Neural cell (in vitro differentiated cells): ENCODE measurements at regions not wholly inside any gene's neighbourhood (a gene's known extent, or its start where the extent isn't known, plus 50 kb on each side); places are given as distances from the start of the nearest gene placed in this dataset.
"Not testable (repeated sequence)": the region's sequence is repeated elsewhere in the genome, so short reads cannot be mapped to it uniquely, and the experiment has no call there.

ENCODE experiments used
- H2AFZ ChIP-seq: fragments of 200-600, 300-800 bp; sonication (generic), shearing (Covaris generic); 2 replicates; pipeline ENCODE4 v1.6.0; 2014; ENCODE audit warnings: low read depth, mild to moderate bottlenecking, antibody characterized with exemption, low read length, moderate library complexity
- H3F3A ChIP-seq: fragments of 200-600 bp; shearing (Covaris generic); 2 replicates; pipeline ENCODE4 v1.6.1; 2016; ENCODE audit warnings: mild to moderate bottlenecking, moderate library complexity, mixed read lengths, antibody characterized with exemption, low read length; ENCODE audit not compliant: insufficient read depth, poor library complexity, severe bottlenecking
- H3K27ac ChIP-seq: fragments of 200-600, 300-800 bp; sonication (generic), shearing (Covaris generic); 2 replicates; pipeline ENCODE4 v1.5.1; 2014; ENCODE audit warnings: mild to moderate bottlenecking, low read length, moderate library complexity
- H3K27me3 ChIP-seq: fragments of 300-800, 200-600 bp; sonication (generic), shearing (Covaris generic); 2 replicates; pipeline ENCODE4 v1.6.0; 2014; ENCODE audit warnings: mild to moderate bottlenecking, low read depth, low read length, moderate library complexity; ENCODE audit not compliant: insufficient read depth
- H3K36me3 ChIP-seq: fragments of 300-800, 200-600 bp; sonication (generic), shearing (Covaris generic); 2 replicates; pipeline ENCODE4 v1.5.1; 2014; ENCODE audit warnings: mild to moderate bottlenecking, antibody characterized with exemption, low read length, moderate library complexity; ENCODE audit not compliant: insufficient read depth
- H3K4me2 ChIP-seq: fragments of 300-800, 200-600 bp; sonication (generic), shearing (Covaris generic); 2 replicates; pipeline ENCODE4 v1.6.0; 2014; ENCODE audit warnings: mild to moderate bottlenecking, low read length
- H3K4me3 ChIP-seq: fragments of 300-800, 200-600 bp; sonication (generic), shearing (Covaris generic); 2 replicates; pipeline ENCODE4 v1.5.1; 2014; ENCODE audit warnings: mild to moderate bottlenecking, low read length, moderate library complexity
- H3K79me2 ChIP-seq: fragments of 200-600 bp; shearing (Covaris generic); replicated peaks from 2 replicates; pipeline ENCODE4 v1.6.0; 2014; ENCODE audit warnings: mild to moderate bottlenecking, low read length, moderate library complexity; ENCODE audit not compliant: insufficient read depth
- H3K9ac ChIP-seq: fragments of 300-800, 200-600 bp; sonication (generic), shearing (Covaris generic); 2 replicates; pipeline ENCODE4 v1.6.1; 2016; ENCODE audit warnings: mild to moderate bottlenecking, low read length, mixed read lengths
- H3K9me2 ChIP-seq: fragments of 200-600 bp; shearing (Covaris generic); 2 replicates; pipeline ENCODE4 v1.6.1; 2016; ENCODE audit warnings: mild to moderate bottlenecking, low read length, mixed read lengths; ENCODE audit not compliant: insufficient read depth
- H3K9me3 ChIP-seq: fragments of 200-600, 300-800 bp; sonication (generic), shearing (Covaris generic); 2 replicates; pipeline ENCODE4 v1.6.1; 2016; ENCODE audit warnings: mild to moderate bottlenecking, mixed run types, low read length, moderate library complexity, mixed read lengths
- H4K20me1 ChIP-seq: fragments of 200-600 bp; shearing (Covaris generic); 2 replicates; pipeline ENCODE4 v1.6.1; 2016; ENCODE audit warnings: mild to moderate bottlenecking, mixed run types; ENCODE audit not compliant: insufficient read depth
- CTCF ChIP-seq: fragments of 450-650 bp; IDR thresholded peaks from 2 replicates; pipeline ENCODE4 v1.5.1; 2014; ENCODE audit warnings: antibody characterized with exemption, mild to moderate bottlenecking, moderate library complexity; ENCODE audit not compliant: poor library complexity, severe bottlenecking
- EP300 ChIP-seq: fragments of 450-650 bp; conservative IDR thresholded peaks from 2 replicates; pipeline ENCODE4 v1.6.1; 2014; ENCODE audit warnings: antibody characterized with exemption, mild to moderate bottlenecking, moderate library complexity; ENCODE audit not compliant: poor library complexity, severe bottlenecking
- EZH2 ChIP-seq: fragments of 200-600, 300-800 bp; shearing (Covaris generic), sonication (generic); IDR thresholded peaks from 2 replicates; pipeline ENCODE4 v1.6.1; 2014; ENCODE audit warnings: antibody characterized with exemption, low read length, borderline replicate concordance, mild to moderate bottlenecking; ENCODE audit not compliant: insufficient read depth, poor library complexity, severe bottlenecking
- MXI1 ChIP-seq: fragments of 450-650 bp; conservative IDR thresholded peaks from 2 replicates; pipeline ENCODE4 v1.6.1; 2014; ENCODE audit warnings: antibody characterized with exemption, mild to moderate bottlenecking; ENCODE audit not compliant: poor library complexity, severe bottlenecking
- POLR2AphosphoS5 ChIP-seq: IDR thresholded peaks from 2 replicates; pipeline ENCODE4 v1.6.1; 2012
- RAD21 ChIP-seq: fragments of 450-650 bp; conservative IDR thresholded peaks from 2 replicates; pipeline ENCODE4 v1.6.1; 2014; ENCODE audit warnings: antibody characterized with exemption, mild to moderate bottlenecking, moderate library complexity
- REST ChIP-seq: IDR thresholded peaks from 2 replicates; pipeline ENCODE4 v1.6.1; 2012; ENCODE audit warnings: borderline replicate concordance
- SMC3 ChIP-seq: fragments of 450-650 bp; conservative IDR thresholded peaks from 2 replicates; pipeline ENCODE4 v1.6.1; 2014; ENCODE audit warnings: antibody characterized with exemption, mild to moderate bottlenecking, moderate library complexity; ENCODE audit not compliant: poor library complexity
- TAF1 ChIP-seq: IDR thresholded peaks from 2 replicates; pipeline ENCODE4 v1.6.1; 2012; ENCODE audit warnings: low read depth

GRCh38 chr4:140220058-140220457 lies 66.1 kb upstream of the MAML3 start:
- TF ChIP-seq CTCF, result no peak
- no peak for TF ChIP-seq EP300
- no peak for TF ChIP-seq MXI1
- TF ChIP-seq RAD21, result no peak
- TF ChIP-seq EZH2, result no peak
- TF ChIP-seq TAF1, result no peak
- TF ChIP-seq POLR2AphosphoS5, result no peak
- no peak for TF ChIP-seq REST
- no peak for TF ChIP-seq SMC3
- Histone ChIP-seq H3K4me2 (no peak overlapping the region), H3K36me3 (no peaks in the 10 kb centered on the region), H3K9me3 (no peaks in the 10 kb centered on the region), H2AFZ (no peak overlapping the region), H3K9me2 (no peaks in the 10 kb centered on the region), H3K4me3 (no peak overlapping the region), H3K9ac (no peak overlapping the region), H3K79me2 (no peaks in the 10 kb centered on the region), H3F3A (no peaks in the 10 kb centered on the region), H3K27ac (no peak overlapping the region), H3K27me3 (no peaks in the 10 kb centered on the region), H4K20me1 (no peaks in the 10 kb centered on the region)

GRCh38 chr4:140219567-140219966 lies 65.6 kb upstream of the MAML3 start:
- Histone ChIP-seq H3K27me3 (no peaks in the 10 kb centered on the region), H3K4me3 (no peak overlapping the region), H3K27ac (no peak overlapping the region), H4K20me1 (no peaks in the 10 kb centered on the region), H3K79me2 (no peaks in the 10 kb centered on the region), H3K9me3 (no peaks in the 10 kb centered on the region), H3K36me3 (no peaks in the 10 kb centered on the region), H2AFZ (no peak overlapping the region), H3F3A (no peaks in the 10 kb centered on the region), H3K9me2 (no peaks in the 10 kb centered on the region), H3K9ac (no peak overlapping the region), H3K4me2 (no peak overlapping the region)
- TF ChIP-seq SMC3 (no peak), RAD21 (no peak), CTCF (no peak), TAF1 (no peak), MXI1 (no peak)

- not testable (repeated sequence) for H3K79me2 ChIP-seq, H3K4me2 ChIP-seq, H3K9me2 ChIP-seq, H3K9me3 ChIP-seq, H3K9ac ChIP-seq, H3K27ac ChIP-seq, H3K4me3 ChIP-seq, H2AFZ ChIP-seq, H4K20me1 ChIP-seq, H3F3A ChIP-seq, H3K36me3 ChIP-seq, H3K27me3 ChIP-seq
Measured at GRCh38 chr4:140219070-140219469, 65.1 kb upstream of the MAML3 start.
